ENCODE measurements at regions not wholly inside any gene's neighbourhood (a gene's known extent, or its start where the extent isn't known, plus 50 kb on each side); places are given as distances from the start of the nearest gene placed in this dataset.

GRCh38 chr5:153094333-153094732, 396.1 kb upstream of the GRIA1 start:
- no peak for ATAC-seq
- TF ChIP-seq POLR2AphosphoS5 (IDR thresholded peaks at IDR 0.05) (no peak), EP300 (IDR thresholded peaks at IDR 0.05) (no peak), CTCF (IDR thresholded peaks at IDR 0.05) (no peak), POLR2A (IDR thresholded peaks at IDR 0.05) (no peak)
- Histone ChIP-seq H3K27ac (no peak overlapping the region), H3K9me3 (no peaks in the 10 kb centered on the region), H3K27me3 (no peaks in the 10 kb centered on the region), H3K4me1 (no peaks in the 10 kb centered on the region), H3K4me3 (no peak overlapping the region), H3K36me3 (no peaks in the 10 kb centered on the region)
- 63 to 82% methylated on average over 3 of the region's 3 CpGs for WGBS, 2 donors (ENCODE audit: low coverage in 1 of 2)

- H3K27me3 ChIP-seq: no peaks in the 10 kb centered on the region
- no peaks in the 10 kb centered on the region for H3K36me3 ChIP-seq
- H3K27ac ChIP-seq: no peak overlapping the region
- no peaks in the 10 kb centered on the region for H3K9me3 ChIP-seq
- WGBS, 2 donors (ENCODE audit: low coverage in 1 of 2): 82 to 87% methylated on average over 4 of the region's 4 CpGs
- TF ChIP-seq POLR2AphosphoS5 (IDR thresholded peaks at IDR 0.05): no peak
- no peak for TF ChIP-seq CTCF (IDR thresholded peaks at IDR 0.05)
- TF ChIP-seq EP300 (IDR thresholded peaks at IDR 0.05): no peak
- no peak for TF ChIP-seq POLR2A (IDR thresholded peaks at IDR 0.05)
- H3K4me1 ChIP-seq: no peaks in the 10 kb centered on the region
- no peak overlapping the region for H3K4me3 ChIP-seq
- no peak for ATAC-seq
These were observed 394.1 kb upstream of the GRIA1 start for GRCh38 chr5:153096381-153096780.

- H3K27ac ChIP-seq: no peak overlapping the region
- ATAC-seq: no peak
- H3K27me3 ChIP-seq: no peaks in the 10 kb centered on the region
- H3K4me1 ChIP-seq: no peaks in the 10 kb centered on the region
- no peak overlapping the region for H3K4me3 ChIP-seq
- 73% methylated on average over 1 of the region's 1 CpG; no CpG with 5 or more reads in 1 of the 2 donors for WGBS, 2 donors (ENCODE audit: low coverage in 1 of 2)
- H3K9me3 ChIP-seq: no peaks in the 10 kb centered on the region
- H3K36me3 ChIP-seq: no peaks in the 10 kb centered on the region
- TF ChIP-seq POLR2A (IDR thresholded peaks at IDR 0.05): no peak
- TF ChIP-seq EP300 (IDR thresholded peaks at IDR 0.05): no peak
- TF ChIP-seq POLR2AphosphoS5 (IDR thresholded peaks at IDR 0.05): no peak
- TF ChIP-seq CTCF (IDR thresholded peaks at IDR 0.05): no peak
These were observed 391.1 kb upstream of the GRIA1 start for GRCh38 chr5:153099328-153099727.

- H3K4me1 ChIP-seq: no peaks in the 10 kb centered on the region
- WGBS, 2 donors (ENCODE audit: low coverage in 1 of 2): 69 to 79% methylated on average over 3 of the region's 3 CpGs
- no peaks in the 10 kb centered on the region for H3K27me3 ChIP-seq
- TF ChIP-seq EP300 (IDR thresholded peaks at IDR 0.05) (no peak), POLR2AphosphoS5 (IDR thresholded peaks at IDR 0.05) (no peak), POLR2A (IDR thresholded peaks at IDR 0.05) (no peak), CTCF (IDR thresholded peaks at IDR 0.05) (no peak)
- H3K4me3 ChIP-seq: no peak overlapping the region
- H3K9me3 ChIP-seq: no peaks in the 10 kb centered on the region
- no peaks in the 10 kb centered on the region for H3K36me3 ChIP-seq
- H3K27ac ChIP-seq: no peak overlapping the region
- no peak for ATAC-seq
These were observed 389.0 kb upstream of the GRIA1 start for GRCh38 chr5:153101235-153102180.

GRCh38 chr5:153116916-153117315, 373.6 kb upstream of the GRIA1 start:
- 38% methylated on average over 1 of the region's 1 CpG; no CpG with 5 or more reads in 1 of the 2 donors for WGBS, 2 donors (ENCODE audit: low coverage in 1 of 2)
- Histone ChIP-seq H3K27me3 (peaks cover 6% of the 10 kb centered on the region), H3K9me3 (no peaks in the 10 kb centered on the region), H3K4me3 (no peak overlapping the region), H3K36me3 (no peaks in the 10 kb centered on the region), H3K27ac (no peak overlapping the region), H3K4me1 (no peaks in the 10 kb centered on the region)
- no peak for TF ChIP-seq POLR2AphosphoS5 (IDR thresholded peaks at IDR 0.05)
- no peak for TF ChIP-seq POLR2A (IDR thresholded peaks at IDR 0.05)
- no peak for TF ChIP-seq CTCF (IDR thresholded peaks at IDR 0.05)
- no peak for TF ChIP-seq EP300 (IDR thresholded peaks at IDR 0.05)
- ATAC-seq: no peak
